AG08395 (cell line): ENCODE measurements at regions not wholly inside any gene's neighbourhood (a gene's known extent, or its start where the extent isn't known, plus 50 kb on each side); places are given as distances from the start of the nearest gene placed in this dataset.
"Not testable (repeated sequence)": the region's sequence is repeated elsewhere in the genome, so short reads cannot be mapped to it uniquely, and the experiment has no call there.

Source experiments
- DNase-seq: peaks from one replicate; pipeline ENCODE4 v3.0.0; 2012; ENCODE audit warnings: mixed read lengths, low spot score

DNA sequence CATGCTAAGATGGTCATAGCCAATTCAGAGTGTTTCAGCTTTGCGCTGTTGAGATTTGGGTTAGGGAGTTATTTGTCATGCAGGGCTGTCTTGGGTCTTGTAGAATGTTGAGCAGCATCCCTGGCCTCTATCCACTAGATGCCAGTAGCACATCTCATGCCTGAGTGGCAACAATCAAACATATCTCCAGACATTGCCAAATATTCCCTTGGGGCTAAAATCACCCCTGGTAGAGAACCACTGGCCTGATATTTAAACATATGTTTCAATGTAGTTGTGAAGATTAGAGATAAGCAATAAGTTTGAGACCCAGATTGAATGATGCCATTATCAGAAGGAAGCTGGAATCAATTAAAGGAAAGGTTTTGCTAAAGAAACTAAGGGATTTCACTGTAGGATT, 463.3 kb downstream of the DOK5 start:
- no peak for DNase-seq

DNA sequence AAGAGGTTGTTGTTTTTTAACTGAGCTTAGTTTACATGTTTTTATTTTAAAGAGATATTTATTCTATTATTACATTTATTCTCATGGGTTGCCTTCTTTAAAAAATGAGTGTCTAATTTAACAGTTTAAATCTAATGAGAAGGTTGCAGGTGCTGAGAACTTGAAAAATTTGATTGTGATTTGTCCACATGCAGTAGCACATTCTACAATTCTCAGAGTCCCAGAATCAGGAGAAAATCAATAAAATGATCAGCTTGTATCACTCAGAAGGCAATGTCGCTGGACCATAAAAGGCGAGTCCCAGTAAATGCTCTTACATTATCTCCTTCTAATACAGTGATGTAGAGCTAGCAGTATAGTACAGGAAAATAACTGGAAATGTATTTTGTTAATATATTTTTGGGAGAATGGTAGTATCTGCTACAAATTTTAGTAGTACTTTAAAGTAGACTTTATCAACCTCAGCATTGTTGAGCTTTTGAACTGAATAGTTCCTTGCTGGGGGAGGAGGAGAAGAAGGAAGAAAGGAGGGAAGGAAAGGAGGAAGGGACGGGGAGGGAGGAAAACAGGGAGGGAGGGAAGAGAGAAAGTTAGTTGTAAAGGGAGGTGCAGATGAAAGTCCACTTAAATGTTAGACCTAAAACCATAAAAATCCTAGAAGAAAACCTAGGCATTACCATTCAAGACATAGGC, 458.0 kb downstream of the DOK5 start:
- no peak for DNase-seq

- DNase-seq: no peak
Measured at GRCh38 chr20:54929191-54929590, 453.8 kb downstream of the DOK5 start.

DNA sequence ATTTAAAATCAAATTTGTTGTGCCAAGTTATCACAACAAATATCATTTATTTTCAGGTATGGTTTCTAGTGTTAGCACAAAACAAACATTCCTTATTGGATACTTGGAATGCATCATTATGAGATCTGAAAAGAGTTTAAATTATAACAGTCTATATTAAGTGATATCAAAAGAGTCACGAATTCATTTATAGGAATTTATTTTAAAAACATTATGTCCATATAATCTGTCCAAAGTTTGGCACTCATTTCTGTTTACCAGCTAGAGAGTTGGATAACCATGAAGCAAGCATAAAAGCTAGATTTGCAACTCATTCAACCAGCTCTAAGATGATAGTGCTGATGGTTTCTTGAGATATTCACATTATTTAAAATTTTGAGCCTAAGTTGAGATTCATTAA, 453.2 kb downstream of the DOK5 start:
- DNase-seq: no peak

GRCh38 chr20:54922636-54923035, 447.2 kb downstream of the DOK5 start:
- DNase-seq: no peak

GRCh38 chr20:54922096-54922495, 446.7 kb downstream of the DOK5 start:
- no peak for DNase-seq

GRCh38 chr20:54920491-54920890, 445.1 kb downstream of the DOK5 start:
- DNase-seq: no peak

- DNase-seq: not testable (repeated sequence)
Measured at GRCh38 chr20:54918993-54919392, 443.6 kb downstream of the DOK5 start.

- DNase-seq: no peak
Measured at GRCh38 chr20:54914995-54915394, 439.6 kb downstream of the DOK5 start.

GRCh38 chr20:54909702-54910101, 434.3 kb downstream of the DOK5 start:
- no peak for DNase-seq

DNA sequence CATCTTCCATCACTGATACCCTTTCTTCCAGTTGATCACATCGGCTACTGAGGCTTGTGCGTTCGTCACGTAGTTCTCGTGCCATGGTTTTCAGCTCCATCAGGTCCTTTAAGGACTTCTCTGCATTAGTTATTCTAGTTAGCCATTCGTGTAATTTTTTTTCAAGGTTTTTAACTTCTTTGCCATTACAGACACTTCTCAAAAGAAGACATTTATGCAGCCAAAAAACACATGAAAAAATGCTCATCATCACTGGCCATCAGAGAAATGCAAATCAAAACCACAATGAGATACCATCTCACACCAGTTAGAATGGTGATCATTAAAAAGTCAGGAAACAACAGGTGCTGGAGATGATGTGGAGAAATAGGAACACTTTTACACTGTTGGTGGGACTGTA, 430.7 kb downstream of the DOK5 start:
- DNase-seq: not testable (repeated sequence)

DNA sequence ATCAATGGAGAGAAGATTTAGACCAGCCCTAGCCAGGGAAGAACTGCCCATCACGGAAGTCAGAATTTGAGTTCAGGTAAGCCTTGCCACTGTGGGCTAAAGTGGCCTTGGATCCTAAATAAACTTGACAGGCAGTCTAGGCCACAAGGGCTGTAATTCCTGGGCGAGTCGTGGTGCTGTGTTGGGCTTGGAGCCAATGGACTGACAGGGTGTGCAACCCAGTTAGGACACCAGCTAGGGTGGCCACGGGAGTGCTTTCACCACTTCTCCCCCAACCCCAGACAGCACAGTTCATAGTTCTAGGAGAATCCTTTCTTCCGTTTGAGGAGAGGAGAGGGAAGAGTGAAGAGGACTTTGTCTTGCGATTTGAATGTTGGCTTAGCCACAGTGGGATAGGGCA, 422.4 kb downstream of the DOK5 start:
- DNase-seq: no peak

GRCh38 chr20:54891907-54892306, 416.5 kb downstream of the DOK5 start:
- no peak for DNase-seq

DNA sequence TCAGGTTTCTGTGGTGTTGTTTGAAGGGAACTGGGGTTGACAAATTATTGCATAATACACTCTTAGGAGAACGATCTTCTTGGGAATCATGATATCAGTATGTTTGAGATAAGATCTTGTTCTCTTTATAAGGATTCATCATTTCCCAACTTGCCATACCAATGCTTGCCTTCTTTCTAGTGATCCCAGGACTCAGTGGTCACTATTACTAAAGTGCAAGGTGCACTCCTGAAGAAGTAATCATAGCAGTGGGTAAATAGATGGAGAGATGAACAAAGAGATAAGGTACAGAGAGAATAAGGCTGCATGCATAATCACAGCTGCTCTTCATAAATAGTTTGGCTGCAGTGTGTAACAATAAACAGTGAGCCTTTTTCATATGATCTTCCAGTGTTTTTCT, 404.0 kb downstream of the DOK5 start:
- DNase-seq: no peak

- DNase-seq: no peak
Measured at GRCh38 chr20:54875307-54875706, 399.9 kb downstream of the DOK5 start.

DNA sequence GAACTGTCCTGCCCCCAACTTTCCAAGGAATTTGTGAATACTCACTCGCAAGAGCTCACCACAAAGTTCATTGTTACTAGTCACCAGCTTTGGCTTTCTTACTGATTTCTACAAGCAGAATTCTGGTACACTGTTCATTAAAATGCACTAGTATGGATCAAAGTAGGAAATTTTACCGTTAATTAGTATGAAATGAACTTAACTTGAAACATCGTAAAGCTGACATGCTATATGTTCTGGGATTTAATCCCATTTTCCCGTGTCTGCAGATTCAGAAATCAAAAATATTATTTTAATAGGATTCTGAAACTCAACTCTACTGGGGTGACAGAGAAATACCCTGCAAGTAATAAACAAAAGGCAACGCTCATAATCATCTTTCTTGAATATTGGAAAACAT, 399.3 kb downstream of the DOK5 start:
- no peak for DNase-seq

GRCh38 chr20:54872440-54872839, 397.0 kb downstream of the DOK5 start:
- DNase-seq: no peak

GRCh38 chr20:54869765-54870164, 394.4 kb downstream of the DOK5 start:
- no peak for DNase-seq

- no peak for DNase-seq
Measured at GRCh38 chr20:54865273-54865672, 389.9 kb downstream of the DOK5 start.

DNA sequence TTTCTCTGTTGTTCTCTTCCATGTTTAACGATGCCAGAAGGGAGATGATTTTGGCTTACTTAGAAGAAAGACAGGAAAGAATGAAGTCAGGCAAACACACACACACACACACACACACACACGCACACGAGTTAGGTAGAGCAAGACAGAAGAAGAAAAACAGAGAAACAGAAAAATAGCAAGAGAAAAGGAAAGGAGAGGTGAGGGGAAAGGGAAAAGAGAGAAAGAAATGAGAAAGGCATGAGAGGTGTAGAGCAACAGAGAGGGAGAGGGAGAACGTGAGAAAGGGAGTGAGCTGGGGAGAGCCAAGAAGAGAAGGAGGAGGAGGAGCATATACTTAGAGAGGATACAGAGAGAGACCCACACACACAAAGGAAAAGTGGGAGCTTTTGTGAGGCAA, 385.3 kb downstream of the DOK5 start:
- no peak for DNase-seq

GRCh38 chr20:54856202-54856601, 380.8 kb downstream of the DOK5 start:
- DNase-seq: no peak

GRCh38 chr20:54849741-54850140, 374.3 kb downstream of the DOK5 start:
- DNase-seq: no peak

GRCh38 chr20:54848984-54849538, 373.7 kb downstream of the DOK5 start:
- DNase-seq: no peak

- no peak for DNase-seq
Measured at GRCh38 chr20:54848262-54848661, 372.9 kb downstream of the DOK5 start.
